H1 (cell line): ENCODE measurements at regions not wholly inside any gene's neighbourhood (a gene's known extent, or its start where the extent isn't known, plus 50 kb on each side); places are given as distances from the start of the nearest gene placed in this dataset.

ENCODE experiments used
- CHD7 ChIP-seq: fragments of 300-600 bp; sonication (generic); IDR thresholded peaks from 2 replicates; pipeline ENCODE4 v1.7.1; 2012; ENCODE audit warnings: low read length, moderate library complexity, mild to moderate bottlenecking, inconsistent platforms; ENCODE audit not compliant: insufficient replicate concordance
- EZH2 ChIP-seq: fragments of 200-600 bp; sonication (generic); IDR thresholded peaks from 2 replicates; pipeline ENCODE4 v1.7.1; 2012; ENCODE audit warnings: low read depth, mild to moderate bottlenecking, moderate library complexity, low read length, inconsistent platforms; ENCODE audit not compliant: severe bottlenecking
- JUND ChIP-seq: IDR thresholded peaks from 2 replicates; pipeline ENCODE4 v1.6.1; 2011; ENCODE audit warnings: mild to moderate bottlenecking, improper control_type of control experiment, low read length
- SIRT6 ChIP-seq: IDR thresholded peaks from one replicate; pipeline ENCODE4 v1.7.1; 2012; ENCODE audit warnings: low read length, inconsistent platforms
- SIX5 ChIP-seq: IDR thresholded peaks from 2 replicates; pipeline ENCODE4 v1.6.1; 2011; ENCODE audit warnings: mild to moderate bottlenecking, low read depth, low read length
- TAF1 ChIP-seq: IDR thresholded peaks from 2 replicates; pipeline ENCODE4 v1.6.1; 2011; ENCODE audit warnings: mild to moderate bottlenecking, low read depth, low read length
- TCF12 ChIP-seq: IDR thresholded peaks from 2 replicates; pipeline ENCODE4 v1.6.1; 2011; ENCODE audit warnings: low read depth, mild to moderate bottlenecking, low read length

DNA sequence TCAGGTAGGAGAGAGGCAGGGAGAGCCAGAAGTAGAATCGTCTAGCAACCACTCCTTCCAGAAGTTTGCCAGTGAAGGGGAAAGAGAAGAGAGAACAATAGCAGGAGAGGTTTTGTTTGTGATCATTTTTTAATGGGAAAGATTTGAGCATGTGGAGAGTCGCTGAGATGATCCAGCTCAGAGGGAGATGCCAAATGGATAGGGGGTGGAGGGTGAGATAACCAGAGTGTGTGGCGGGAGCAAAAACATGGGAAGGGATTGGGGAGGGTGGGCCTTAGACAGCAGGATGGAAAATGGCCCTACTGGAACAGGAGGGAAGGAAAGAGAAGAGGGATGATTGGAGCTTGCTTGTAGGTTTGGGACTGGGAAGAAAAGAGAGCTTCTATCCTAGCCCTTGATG, 269.8 kb downstream of the GLI2 start (continued):
- TF ChIP-seq CHD7 (no peak), SIX5 (no peak), TCF12 (no peak), TAF1 (no peak), SIRT6 (no peak), EZH2 (no peak), JUND (no peak)
